ENCODE measurements at regions not wholly inside any gene's neighbourhood (a gene's known extent, or its start where the extent isn't known, plus 50 kb on each side); places are given as distances from the start of the nearest gene placed in this dataset.

DNA sequence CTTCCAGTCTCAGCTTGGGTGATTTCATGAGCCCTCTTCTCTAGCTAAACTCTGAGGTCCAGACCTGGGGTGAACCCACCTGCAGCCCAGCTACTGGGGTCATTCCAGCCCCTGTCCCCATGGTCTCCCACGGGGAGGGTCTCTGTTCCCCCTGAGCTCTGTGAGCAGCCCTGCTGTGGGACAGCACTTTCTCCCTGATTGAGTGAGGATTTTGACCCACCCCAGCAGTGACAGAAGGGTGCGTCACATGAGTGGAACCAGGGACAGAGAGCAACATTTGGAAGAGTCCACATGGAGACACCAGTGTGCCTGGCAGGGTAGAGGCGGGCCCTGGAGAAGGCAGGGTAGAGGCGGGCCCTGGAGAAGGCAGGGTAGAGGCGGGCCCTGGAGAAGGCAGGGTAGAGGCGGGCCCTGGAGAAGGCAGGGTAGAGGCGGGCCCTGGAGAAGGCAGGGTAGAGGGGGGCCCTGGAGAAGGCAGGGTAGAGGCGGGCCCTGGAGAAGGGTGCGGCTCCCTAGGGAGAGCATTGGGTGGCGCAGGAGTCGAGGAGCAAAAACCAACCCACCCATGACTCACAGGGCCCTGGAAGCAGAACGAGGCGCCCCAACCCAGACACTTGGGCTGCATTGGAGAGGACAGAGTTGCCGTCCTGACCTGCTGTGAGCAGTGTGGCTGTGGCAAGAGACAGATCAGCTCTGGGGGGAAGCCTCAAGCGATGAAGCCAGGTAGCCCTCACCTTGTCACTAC, 227.7 kb upstream of the B3GAT1 start:
- Histone ChIP-seq H3K4me2 (ENCODE audit: low read depth, low read length) (no peak overlapping the region), H3K9ac (ENCODE audit: insufficient read depth, low read depth, low read length) (no peak overlapping the region), H4K20me1 (ENCODE audit: insufficient read depth, low read length) (no peaks in the 10 kb centered on the region), H3K27me3 (ENCODE audit: control insufficient read depth in 1 of 2, insufficient read depth in 2 of 2, low read length in 2 of 2) (peaks cover 6 to 51% of the 10 kb centered on the region in 2 experiments; a peak in 3 of 5 replicates), H3K4me1 (ENCODE audit: insufficient read depth, low read length) (no peaks in the 10 kb centered on the region), H3K79me2 (ENCODE audit: insufficient read depth, low read length) (no peaks in the 10 kb centered on the region), H3K27ac (ENCODE audit: extremely low read length, insufficient read depth, low read length) (no peak overlapping the region), H2AFZ (ENCODE audit: low read length) (no peak overlapping the region), H3K9me3 (ENCODE audit: low read length) (no peaks in the 10 kb centered on the region), H3K4me3 (replicated peaks in 1 of 3; ENCODE audit: insufficient read depth in 1 of 3, low read depth in 2 of 3, low read length in 3 of 3) (no peak overlapping the region), H3K36me3 (replicated peaks in 1 of 2; ENCODE audit: control insufficient read depth in 1 of 2, insufficient read depth in 2 of 2, low read length in 2 of 2) (no peaks in the 10 kb centered on the region)
- ATAC-seq (no peak), DNase-seq (ENCODE audit: low spot score) (no peak), FAIRE-seq (no peak)
- ChIA-PET POLR2A (no interaction called here), CTCF (ENCODE audit: low intra/inter-chr PET ratio, low total read pairs) (no interaction called here)
- in situ Hi-C loops (cut with HindIII; ENCODE audit: extremely low pct_ligation_motif_present, low pct_unique_long_range_greater_than_20kb), result no loop called here
- no TSS peak for BruUV-seq (replicated peaks)
- TF ChIP-seq NFKBIZ (CRISPR knock-in tag; IDR thresholded peaks at IDR 0.05), result no peak
- no peak for TF ChIP-seq ZNF567 (CRISPR knock-in tag; IDR thresholded peaks at IDR 0.05; ENCODE audit: borderline replicate concordance)
- TF ChIP-seq ZNF747 (CRISPR knock-in tag; IDR thresholded peaks at IDR 0.05; ENCODE audit: borderline replicate concordance), result no peak
- TF ChIP-seq ZFP41 (CRISPR knock-in tag; IDR thresholded peaks at IDR 0.05; ENCODE audit: borderline replicate concordance), result no peak
- no peak for TF ChIP-seq FLYWCH1 (CRISPR knock-in tag; IDR thresholded peaks at IDR 0.05)
- TF ChIP-seq, protein P1, sequence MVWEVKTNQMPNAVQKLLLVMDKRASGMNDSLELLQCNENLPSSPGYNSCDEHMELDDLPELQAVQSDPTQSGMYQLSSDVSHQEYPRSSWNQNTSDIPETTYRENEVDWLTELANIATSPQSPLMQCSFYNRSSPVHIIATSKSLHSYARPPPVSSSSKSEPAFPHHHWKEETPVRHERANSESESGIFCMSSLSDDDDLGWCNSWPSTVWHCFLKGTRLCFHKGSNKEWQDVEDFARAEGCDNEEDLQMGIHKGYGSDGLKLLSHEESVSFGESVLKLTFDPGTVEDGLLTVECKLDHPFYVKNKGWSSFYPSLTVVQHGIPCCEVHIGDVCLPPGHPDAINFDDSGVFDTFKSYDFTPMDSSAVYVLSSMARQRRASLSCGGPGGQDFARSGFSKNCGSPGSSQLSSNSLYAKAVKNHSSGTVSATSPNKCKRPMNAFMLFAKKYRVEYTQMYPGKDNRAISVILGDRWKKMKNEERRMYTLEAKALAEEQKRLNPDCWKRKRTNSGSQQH (CRISPR knock-in tag; IDR thresholded peaks at IDR 0.05; ENCODE audit: low read depth), result no peak
- TF ChIP-seq ZSCAN31 (CRISPR knock-in tag; IDR thresholded peaks at IDR 0.05; ENCODE audit: low read depth), result no peak
- TF ChIP-seq ZNF3 (CRISPR knock-in tag; IDR thresholded peaks at IDR 0.05), result no peak
- no peak for TF ChIP-seq THAP11 (CRISPR knock-in tag; IDR thresholded peaks at IDR 0.05)
- no peak for TF ChIP-seq SP4 (CRISPR knock-in tag; IDR thresholded peaks at IDR 0.05)
- TF ChIP-seq, protein P2, sequence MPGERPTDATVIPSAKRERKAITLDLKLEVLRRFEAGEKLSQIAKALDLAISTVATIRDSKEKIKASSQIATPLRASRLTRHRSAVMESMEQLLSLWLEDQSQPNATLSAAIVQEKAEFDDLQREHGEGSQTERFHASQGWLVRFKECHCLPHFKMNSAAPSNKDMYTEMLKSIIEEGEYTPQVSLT (CRISPR knock-in tag; IDR thresholded peaks at IDR 0.05; ENCODE audit: borderline replicate concordance, low read depth), result no peak
- TF ChIP-seq HOXA7 (CRISPR knock-in tag; IDR thresholded peaks at IDR 0.05), result no peak
- TF ChIP-seq ZNF839 (CRISPR knock-in tag; IDR thresholded peaks at IDR 0.05; ENCODE audit: borderline replicate concordance), result no peak
- TF ChIP-seq KDM6A (CRISPR knock-in tag; IDR thresholded peaks at IDR 0.05; ENCODE audit: low read depth), result no peak
- no peak for TF ChIP-seq ATAD3A (CRISPR knock-in tag; IDR thresholded peaks at IDR 0.05)
- no peak for TF ChIP-seq ZNF761 (CRISPR knock-in tag; conservative IDR thresholded peaks at IDR 0.05)
- TF ChIP-seq, protein P3, sequence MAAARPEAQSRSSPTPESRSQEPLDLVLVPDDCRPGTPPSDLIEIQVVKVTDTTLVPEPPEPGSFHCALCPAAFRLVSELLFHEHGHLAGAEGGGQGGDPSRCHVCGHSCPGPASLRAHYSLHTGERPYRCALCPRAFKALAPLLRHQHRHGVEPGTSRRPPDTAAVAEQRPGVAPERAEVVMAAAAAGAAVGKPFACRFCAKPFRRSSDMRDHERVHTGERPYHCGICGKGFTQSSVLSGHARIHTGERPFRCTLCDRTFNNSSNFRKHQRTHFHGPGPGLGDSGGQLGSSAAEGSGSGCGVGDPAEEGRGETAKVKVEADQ (CRISPR knock-in tag; IDR thresholded peaks at IDR 0.05; ENCODE audit: borderline replicate concordance), result no peak
- TF ChIP-seq ZNF260 (CRISPR knock-in tag; IDR thresholded peaks at IDR 0.05; ENCODE audit: borderline replicate concordance, low read depth), result no peak
- TF ChIP-seq, protein P4, sequence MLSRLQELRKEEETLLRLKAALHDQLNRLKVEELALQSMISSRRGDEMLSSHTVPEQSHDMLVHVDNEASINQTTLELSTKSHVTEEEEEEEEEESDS (CRISPR knock-in tag; IDR thresholded peaks at IDR 0.05; ENCODE audit: borderline replicate concordance), result no peak
- TF ChIP-seq NKX3-1 (CRISPR knock-in tag; IDR thresholded peaks at IDR 0.05), result no peak
- intact Hi-C loops (cut with micrococcal nuclease; ENCODE audit: unreplicated experiment), result no loop called here
- 20% methylated on average over 8 of the region's 15 CpGs for WGBS (ENCODE audit: low lambda C conversion rate)
